ENCODE measurements at regions not wholly inside any gene's neighbourhood (a gene's known extent, or its start where the extent isn't known, plus 50 kb on each side); places are given as distances from the start of the nearest gene placed in this dataset.

DNA sequence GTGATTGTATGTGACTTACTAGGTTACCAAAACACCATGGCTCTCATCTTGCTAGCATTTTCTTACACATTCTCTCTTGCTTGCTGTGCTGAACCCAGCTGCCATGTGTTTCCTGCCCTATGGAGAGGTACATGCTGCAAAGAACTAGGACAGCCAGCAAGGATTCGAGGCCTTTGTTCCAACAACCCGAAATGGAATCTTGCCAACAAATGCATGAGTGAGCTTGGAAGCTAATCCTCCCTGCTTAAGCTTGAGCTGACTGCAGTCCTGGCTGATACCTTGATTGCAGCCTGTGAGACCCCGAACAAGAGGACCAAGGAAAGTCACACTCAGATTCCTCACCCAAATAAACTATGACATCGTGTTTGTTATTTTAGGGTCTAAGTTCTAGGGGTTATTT is 651.2 kb downstream of the SLITRK6 start:
- Histone ChIP-seq H3K9me3 (no peaks in the 10 kb centered on the region), H3K4me1 (no peaks in the 10 kb centered on the region), H3K27me3 (no peaks in the 10 kb centered on the region), H3K27ac (no peak overlapping the region), H3K36me3 (no peaks in the 10 kb centered on the region), H3K4me3 (no peak overlapping the region)
- 50 to 59% methylated on average over 3 to 4 of the region's 4 CpGs for whole genome bisulfite sequencing, 2 donors (ENCODE audit: low coverage in 1 of 2)
- intact Hi-C loops (cut with DNase I; ENCODE audit: low total_unique reads), result no loop called here
- in situ Hi-C loops (cut with MboI; ENCODE audit: low pct_ligation_motif_present in 1 of 4, low pct_unique_long_range_greater_than_20kb in 1 of 4, low sequenced_read_pairs in 3 of 4), result no loop called here
- no peak for DNase-seq
- TF ChIP-seq POLR2AphosphoS5 (IDR thresholded peaks at IDR 0.05) (no peak), POLR2A (IDR thresholded peaks at IDR 0.05) (no peak), EP300 (IDR thresholded peaks at IDR 0.05; ENCODE audit: low read depth) (no peak)
- TF ChIP-seq, protein P1, sequence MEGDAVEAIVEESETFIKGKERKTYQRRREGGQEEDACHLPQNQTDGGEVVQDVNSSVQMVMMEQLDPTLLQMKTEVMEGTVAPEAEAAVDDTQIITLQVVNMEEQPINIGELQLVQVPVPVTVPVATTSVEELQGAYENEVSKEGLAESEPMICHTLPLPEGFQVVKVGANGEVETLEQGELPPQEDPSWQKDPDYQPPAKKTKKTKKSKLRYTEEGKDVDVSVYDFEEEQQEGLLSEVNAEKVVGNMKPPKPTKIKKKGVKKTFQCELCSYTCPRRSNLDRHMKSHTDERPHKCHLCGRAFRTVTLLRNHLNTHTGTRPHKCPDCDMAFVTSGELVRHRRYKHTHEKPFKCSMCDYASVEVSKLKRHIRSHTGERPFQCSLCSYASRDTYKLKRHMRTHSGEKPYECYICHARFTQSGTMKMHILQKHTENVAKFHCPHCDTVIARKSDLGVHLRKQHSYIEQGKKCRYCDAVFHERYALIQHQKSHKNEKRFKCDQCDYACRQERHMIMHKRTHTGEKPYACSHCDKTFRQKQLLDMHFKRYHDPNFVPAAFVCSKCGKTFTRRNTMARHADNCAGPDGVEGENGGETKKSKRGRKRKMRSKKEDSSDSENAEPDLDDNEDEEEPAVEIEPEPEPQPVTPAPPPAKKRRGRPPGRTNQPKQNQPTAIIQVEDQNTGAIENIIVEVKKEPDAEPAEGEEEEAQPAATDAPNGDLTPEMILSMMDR (IDR thresholded peaks at IDR 0.05), result no peak

DNA sequence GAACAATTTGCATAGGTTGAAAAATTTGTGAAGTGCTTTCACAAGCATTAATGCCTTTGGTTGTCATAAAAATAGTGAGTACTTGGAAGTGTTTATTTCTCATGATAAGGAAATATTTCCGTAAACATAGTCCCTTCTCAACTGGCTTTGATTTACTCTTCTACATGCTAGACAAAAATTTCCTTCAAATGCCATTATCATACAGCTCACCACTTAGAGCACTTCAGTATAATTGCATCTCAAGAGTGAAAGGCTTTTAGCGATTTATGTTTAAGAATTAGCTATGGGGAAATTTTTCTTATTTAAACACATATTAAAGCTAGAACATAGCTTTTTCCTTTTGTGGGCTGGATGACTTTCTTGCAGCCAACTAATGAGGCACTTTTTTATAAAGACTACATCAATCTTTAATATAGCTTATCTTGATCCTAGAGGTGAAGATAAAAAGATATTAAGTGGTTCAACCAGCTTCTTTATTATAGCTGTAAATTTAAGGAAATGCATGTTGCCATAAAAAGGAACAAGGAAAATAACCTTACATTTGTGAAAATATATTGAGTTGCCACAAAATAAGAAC is 656.8 kb downstream of the SLITRK6 start:
- in situ Hi-C loops (cut with MboI; ENCODE audit: low pct_ligation_motif_present in 1 of 4, low pct_unique_long_range_greater_than_20kb in 1 of 4, low sequenced_read_pairs in 3 of 4), result no loop called here
- Histone ChIP-seq H3K27me3 (no peaks in the 10 kb centered on the region), H3K27ac (no peak overlapping the region), H3K4me3 (no peak overlapping the region), H3K4me1 (no peaks in the 10 kb centered on the region), H3K36me3 (no peaks in the 10 kb centered on the region), H3K9me3 (no peaks in the 10 kb centered on the region)
- 66 to 75% methylated on average over 2 of the region's 2 CpGs for WGBS, 2 donors (ENCODE audit: low coverage in 1 of 2)
- no peak for DNase-seq
- TF ChIP-seq POLR2A (IDR thresholded peaks at IDR 0.05), result no peak
- TF ChIP-seq, protein P1 (IDR thresholded peaks at IDR 0.05), result no peak
- no peak for TF ChIP-seq POLR2AphosphoS5 (IDR thresholded peaks at IDR 0.05)
- TF ChIP-seq EP300 (IDR thresholded peaks at IDR 0.05; ENCODE audit: low read depth), result no peak
- intact Hi-C loops (cut with DNase I; ENCODE audit: low total_unique reads), result no loop called here

DNA sequence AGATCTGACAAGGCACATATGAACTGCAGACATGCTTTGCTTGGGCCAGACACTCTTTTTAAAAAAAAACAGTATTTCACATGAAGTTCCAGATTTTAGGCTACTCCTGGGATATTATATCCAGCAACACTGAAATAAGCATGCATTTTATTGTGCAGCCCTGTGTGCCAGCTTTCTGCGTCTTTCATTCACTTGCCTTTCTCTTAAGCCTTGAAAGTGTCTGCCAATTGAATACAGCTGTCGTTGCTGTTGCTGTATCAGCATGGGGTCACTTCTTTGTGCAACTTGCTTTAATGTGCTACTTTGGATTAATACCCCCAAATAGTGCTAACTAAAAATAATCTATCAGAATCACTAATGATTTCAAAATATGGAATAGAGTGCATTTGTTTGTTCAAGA is 657.8 kb downstream of the SLITRK6 start:
- DNase-seq, result no peak
- WGBS, 2 donors (ENCODE audit: low coverage in 1 of 2), result 53 to 68% methylated on average over 2 of the region's 2 CpGs
- in situ Hi-C loops (cut with MboI; ENCODE audit: low pct_ligation_motif_present in 1 of 4, low pct_unique_long_range_greater_than_20kb in 1 of 4, low sequenced_read_pairs in 3 of 4), result no loop called here
- Histone ChIP-seq H3K4me1 (no peaks in the 10 kb centered on the region), H3K27me3 (no peaks in the 10 kb centered on the region), H3K4me3 (no peak overlapping the region), H3K9me3 (no peaks in the 10 kb centered on the region), H3K27ac (no peak overlapping the region), H3K36me3 (no peaks in the 10 kb centered on the region)
- no peak for TF ChIP-seq EP300 (IDR thresholded peaks at IDR 0.05; ENCODE audit: low read depth)
- TF ChIP-seq, protein P1 (IDR thresholded peaks at IDR 0.05), result no peak
- no peak for TF ChIP-seq POLR2AphosphoS5 (IDR thresholded peaks at IDR 0.05)
- no peak for TF ChIP-seq POLR2A (IDR thresholded peaks at IDR 0.05)
- intact Hi-C loops (cut with DNase I; ENCODE audit: low total_unique reads), result no loop called here

DNA sequence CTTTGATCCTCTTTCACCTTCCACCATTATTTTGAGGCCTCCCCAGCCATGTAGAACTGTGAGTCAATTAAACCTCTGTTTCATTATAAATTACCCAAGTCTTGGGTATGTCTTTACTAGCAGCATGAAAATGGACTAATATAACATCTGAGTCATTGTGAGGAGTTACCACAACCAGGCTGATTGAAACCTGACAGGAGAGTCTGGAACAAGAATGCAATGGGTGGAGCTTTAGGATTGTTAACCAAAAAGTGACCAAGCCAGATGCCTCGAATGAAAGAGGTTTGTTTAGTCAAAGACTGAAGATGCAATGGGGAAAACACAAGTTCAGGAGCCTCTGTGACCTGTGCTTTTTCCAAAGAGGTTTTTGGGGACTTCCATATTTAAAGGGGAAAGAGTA is 659.0 kb downstream of the SLITRK6 start:
- Histone ChIP-seq H3K27me3 (no peaks in the 10 kb centered on the region), H3K36me3 (no peaks in the 10 kb centered on the region), H3K4me3 (no peak overlapping the region), H3K9me3 (no peaks in the 10 kb centered on the region), H3K4me1 (no peaks in the 10 kb centered on the region), H3K27ac (no peak overlapping the region)
- intact Hi-C loops (cut with DNase I; ENCODE audit: low total_unique reads), result no loop called here
- WGBS, 2 donors (ENCODE audit: low coverage in 1 of 2), result 35% methylated on average over 1 of the region's 1 CpG; no CpG with 5 or more reads in 1 of the 2 donors
- no peak for DNase-seq
- no peak for TF ChIP-seq POLR2A (IDR thresholded peaks at IDR 0.05)
- TF ChIP-seq POLR2AphosphoS5 (IDR thresholded peaks at IDR 0.05), result no peak
- TF ChIP-seq, protein P1 (IDR thresholded peaks at IDR 0.05), result no peak
- TF ChIP-seq EP300 (IDR thresholded peaks at IDR 0.05; ENCODE audit: low read depth), result no peak
- in situ Hi-C loops (cut with MboI; ENCODE audit: low pct_ligation_motif_present in 1 of 4, low pct_unique_long_range_greater_than_20kb in 1 of 4, low sequenced_read_pairs in 3 of 4), result no loop called here
